Neural cell (in vitro differentiated cells): ENCODE measurements at regions not wholly inside any gene's neighbourhood (a gene's known extent, or its start where the extent isn't known, plus 50 kb on each side); places are given as distances from the start of the nearest gene placed in this dataset.

Experiments used
- H2AFZ ChIP-seq: fragments of 200-600, 300-800 bp; sonication (generic), shearing (Covaris generic); 2 replicates; pipeline ENCODE4 v1.6.0; 2014; ENCODE audit warnings: low read depth, mild to moderate bottlenecking, antibody characterized with exemption, low read length, moderate library complexity
- H3F3A ChIP-seq: fragments of 200-600 bp; shearing (Covaris generic); 2 replicates; pipeline ENCODE4 v1.6.1; 2016; ENCODE audit warnings: mild to moderate bottlenecking, moderate library complexity, mixed read lengths, antibody characterized with exemption, low read length; ENCODE audit not compliant: insufficient read depth, poor library complexity, severe bottlenecking
- H3K27ac ChIP-seq: fragments of 200-600, 300-800 bp; sonication (generic), shearing (Covaris generic); 2 replicates; pipeline ENCODE4 v1.5.1; 2014; ENCODE audit warnings: mild to moderate bottlenecking, low read length, moderate library complexity
- H3K27me3 ChIP-seq: fragments of 300-800, 200-600 bp; sonication (generic), shearing (Covaris generic); 2 replicates; pipeline ENCODE4 v1.6.0; 2014; ENCODE audit warnings: mild to moderate bottlenecking, low read depth, low read length, moderate library complexity; ENCODE audit not compliant: insufficient read depth
- H3K36me3 ChIP-seq: fragments of 300-800, 200-600 bp; sonication (generic), shearing (Covaris generic); 2 replicates; pipeline ENCODE4 v1.5.1; 2014; ENCODE audit warnings: mild to moderate bottlenecking, antibody characterized with exemption, low read length, moderate library complexity; ENCODE audit not compliant: insufficient read depth
- H3K4me2 ChIP-seq: fragments of 300-800, 200-600 bp; sonication (generic), shearing (Covaris generic); 2 replicates; pipeline ENCODE4 v1.6.0; 2014; ENCODE audit warnings: mild to moderate bottlenecking, low read length
- H3K4me3 ChIP-seq: fragments of 300-800, 200-600 bp; sonication (generic), shearing (Covaris generic); 2 replicates; pipeline ENCODE4 v1.5.1; 2014; ENCODE audit warnings: mild to moderate bottlenecking, low read length, moderate library complexity
- H3K79me2 ChIP-seq: fragments of 200-600 bp; shearing (Covaris generic); replicated peaks from 2 replicates; pipeline ENCODE4 v1.6.0; 2014; ENCODE audit warnings: mild to moderate bottlenecking, low read length, moderate library complexity; ENCODE audit not compliant: insufficient read depth
- H3K9ac ChIP-seq: fragments of 300-800, 200-600 bp; sonication (generic), shearing (Covaris generic); 2 replicates; pipeline ENCODE4 v1.6.1; 2016; ENCODE audit warnings: mild to moderate bottlenecking, low read length, mixed read lengths
- H3K9me2 ChIP-seq: fragments of 200-600 bp; shearing (Covaris generic); 2 replicates; pipeline ENCODE4 v1.6.1; 2016; ENCODE audit warnings: mild to moderate bottlenecking, low read length, mixed read lengths; ENCODE audit not compliant: insufficient read depth
- H3K9me3 ChIP-seq: fragments of 200-600, 300-800 bp; sonication (generic), shearing (Covaris generic); 2 replicates; pipeline ENCODE4 v1.6.1; 2016; ENCODE audit warnings: mild to moderate bottlenecking, mixed run types, low read length, moderate library complexity, mixed read lengths
- H4K20me1 ChIP-seq: fragments of 200-600 bp; shearing (Covaris generic); 2 replicates; pipeline ENCODE4 v1.6.1; 2016; ENCODE audit warnings: mild to moderate bottlenecking, mixed run types; ENCODE audit not compliant: insufficient read depth
- CTCF ChIP-seq: fragments of 450-650 bp; IDR thresholded peaks from 2 replicates; pipeline ENCODE4 v1.5.1; 2014; ENCODE audit warnings: antibody characterized with exemption, mild to moderate bottlenecking, moderate library complexity; ENCODE audit not compliant: poor library complexity, severe bottlenecking
- EP300 ChIP-seq: fragments of 450-650 bp; conservative IDR thresholded peaks from 2 replicates; pipeline ENCODE4 v1.6.1; 2014; ENCODE audit warnings: antibody characterized with exemption, mild to moderate bottlenecking, moderate library complexity; ENCODE audit not compliant: poor library complexity, severe bottlenecking
- EZH2 ChIP-seq: fragments of 200-600, 300-800 bp; shearing (Covaris generic), sonication (generic); IDR thresholded peaks from 2 replicates; pipeline ENCODE4 v1.6.1; 2014; ENCODE audit warnings: antibody characterized with exemption, low read length, borderline replicate concordance, mild to moderate bottlenecking; ENCODE audit not compliant: insufficient read depth, poor library complexity, severe bottlenecking
- MXI1 ChIP-seq: fragments of 450-650 bp; conservative IDR thresholded peaks from 2 replicates; pipeline ENCODE4 v1.6.1; 2014; ENCODE audit warnings: antibody characterized with exemption, mild to moderate bottlenecking; ENCODE audit not compliant: poor library complexity, severe bottlenecking
- POLR2AphosphoS5 ChIP-seq: IDR thresholded peaks from 2 replicates; pipeline ENCODE4 v1.6.1; 2012
- RAD21 ChIP-seq: fragments of 450-650 bp; conservative IDR thresholded peaks from 2 replicates; pipeline ENCODE4 v1.6.1; 2014; ENCODE audit warnings: antibody characterized with exemption, mild to moderate bottlenecking, moderate library complexity
- REST ChIP-seq: IDR thresholded peaks from 2 replicates; pipeline ENCODE4 v1.6.1; 2012; ENCODE audit warnings: borderline replicate concordance
- SMC3 ChIP-seq: fragments of 450-650 bp; conservative IDR thresholded peaks from 2 replicates; pipeline ENCODE4 v1.6.1; 2014; ENCODE audit warnings: antibody characterized with exemption, mild to moderate bottlenecking, moderate library complexity; ENCODE audit not compliant: poor library complexity
- TAF1 ChIP-seq: IDR thresholded peaks from 2 replicates; pipeline ENCODE4 v1.6.1; 2012; ENCODE audit warnings: low read depth

DNA sequence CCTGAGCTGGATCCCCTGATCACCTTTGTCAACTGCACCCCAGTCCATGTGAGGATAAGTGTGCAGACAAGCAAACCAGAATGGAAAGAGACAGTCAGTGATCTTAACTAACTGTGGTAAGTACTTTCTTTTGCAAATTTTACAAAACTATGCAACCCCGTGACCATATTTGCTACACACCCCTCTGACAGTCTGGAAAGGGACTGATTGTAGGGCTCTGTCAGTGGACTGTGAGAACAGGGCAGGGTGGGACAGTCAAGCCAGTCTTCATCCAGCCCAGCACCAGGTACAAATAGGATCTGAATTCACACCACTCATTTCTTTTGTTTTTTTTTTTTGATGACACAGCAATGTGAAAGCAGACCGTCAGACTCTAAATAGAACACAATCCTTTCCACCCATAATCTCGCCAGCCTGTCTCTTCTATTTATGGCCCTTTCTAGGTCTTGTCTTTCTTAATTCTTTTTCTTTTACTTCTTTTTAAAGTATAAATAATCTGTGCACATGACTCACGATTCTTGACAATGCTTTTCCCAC is 165.6 kb downstream of the ARL6IP6 start:
- Histone ChIP-seq H3K79me2 (no peaks in the 10 kb centered on the region), H3K4me3 (no peak overlapping the region), H3K9ac (no peak overlapping the region), H3K27ac (no peak overlapping the region), H4K20me1 (no peaks in the 10 kb centered on the region), H3K27me3 (no peaks in the 10 kb centered on the region), H2AFZ (no peak overlapping the region), H3K36me3 (no peaks in the 10 kb centered on the region), H3K9me3 (no peaks in the 10 kb centered on the region), H3K9me2 (no peaks in the 10 kb centered on the region), H3F3A (no peaks in the 10 kb centered on the region), H3K4me2 (no peak overlapping the region)
- no peak for TF ChIP-seq EP300
- TF ChIP-seq RAD21: no peak
- TF ChIP-seq REST: no peak
- no peak for TF ChIP-seq MXI1
- TF ChIP-seq SMC3: no peak
- TF ChIP-seq CTCF: no peak
- no peak for TF ChIP-seq POLR2AphosphoS5
- TF ChIP-seq EZH2: no peak
- no peak for TF ChIP-seq TAF1

- Histone ChIP-seq H2AFZ (no peak overlapping the region), H3K9ac (no peak overlapping the region), H3K79me2 (no peaks in the 10 kb centered on the region), H4K20me1 (no peaks in the 10 kb centered on the region), H3K4me2 (no peak overlapping the region), H3K27ac (no peak overlapping the region), H3K9me3 (no peaks in the 10 kb centered on the region), H3K36me3 (no peaks in the 10 kb centered on the region), H3F3A (no peaks in the 10 kb centered on the region), H3K27me3 (no peaks in the 10 kb centered on the region), H3K4me3 (no peak overlapping the region), H3K9me2 (no peaks in the 10 kb centered on the region)
- TF ChIP-seq POLR2AphosphoS5 (no peak), RAD21 (no peak), EP300 (no peak), CTCF (no peak)
These were observed 163.1 kb downstream of the ARL6IP6 start for GRCh38 chr2:152881527-152881926.
